GM21786 (cell line): ENCODE measurements at regions not wholly inside any gene's neighbourhood (a gene's known extent, or its start where the extent isn't known, plus 50 kb on each side); places are given as distances from the start of the nearest gene placed in this dataset.
"Not testable (repeated sequence)": the region's sequence is repeated elsewhere in the genome, so short reads cannot be mapped to it uniquely, and the experiment has no call there.

Experiments
- ATAC-seq: cut with Tn5 transposase; IDR thresholded peaks from one replicate; pipeline ENCODE4 v1.9.1; 2021; ENCODE audit not compliant: unreplicated experiment

- ATAC-seq = no peak
Observed at GRCh38 chr2:145801210-145801609, 1281.3 kb upstream of the ZEB2 start.

- ATAC-seq = no peak
Observed at GRCh38 chr2:145800151-145801091, 1280.5 kb upstream of the ZEB2 start.

- no peak for ATAC-seq
Observed at GRCh38 chr2:145799595-145800108, 1279.7 kb upstream of the ZEB2 start.

GRCh38 chr2:145798419-145798818 is 1278.5 kb upstream of the ZEB2 start:
- no peak for ATAC-seq

- ATAC-seq = no peak
Observed at GRCh38 chr2:145797692-145798091, 1277.8 kb upstream of the ZEB2 start.

GRCh38 chr2:145792745-145793144 is 1272.8 kb upstream of the ZEB2 start:
- no peak for ATAC-seq

- no peak for ATAC-seq
Observed at GRCh38 chr2:145789636-145790035, 1269.7 kb upstream of the ZEB2 start.

- ATAC-seq = not testable (repeated sequence)
Observed at GRCh38 chr2:145787597-145788361, 1267.9 kb upstream of the ZEB2 start.

GRCh38 chr2:145782607-145783006 is 1262.7 kb upstream of the ZEB2 start:
- not testable (repeated sequence) for ATAC-seq

GRCh38 chr2:145777914-145778313 is 1258.0 kb upstream of the ZEB2 start:
- no peak for ATAC-seq

- ATAC-seq = no peak
Observed at GRCh38 chr2:145777297-145777696, 1257.4 kb upstream of the ZEB2 start.

- no peak for ATAC-seq
Observed at GRCh38 chr2:145775591-145775990, 1255.7 kb upstream of the ZEB2 start.

- ATAC-seq = peak; percentile 97
Observed at GRCh38 chr2:145771525-145771924, 1251.6 kb upstream of the ZEB2 start.

- ATAC-seq = no peak
Observed at GRCh38 chr2:145769011-145769716, 1249.2 kb upstream of the ZEB2 start.

GRCh38 chr2:145765874-145766273 is 1246.0 kb upstream of the ZEB2 start:
- no peak for ATAC-seq

GRCh38 chr2:145764631-145765030 is 1244.7 kb upstream of the ZEB2 start:
- no peak for ATAC-seq

- no peak for ATAC-seq
Observed at GRCh38 chr2:145760781-145761649, 1241.1 kb upstream of the ZEB2 start.

- no peak for ATAC-seq
Observed at GRCh38 chr2:145759228-145759915, 1239.5 kb upstream of the ZEB2 start.

GRCh38 chr2:145757503-145758246 is 1237.8 kb upstream of the ZEB2 start:
- ATAC-seq = no peak
